ENCODE measurements at regions not wholly inside any gene's neighbourhood (a gene's known extent, or its start where the extent isn't known, plus 50 kb on each side); places are given as distances from the start of the nearest gene placed in this dataset.

DNA sequence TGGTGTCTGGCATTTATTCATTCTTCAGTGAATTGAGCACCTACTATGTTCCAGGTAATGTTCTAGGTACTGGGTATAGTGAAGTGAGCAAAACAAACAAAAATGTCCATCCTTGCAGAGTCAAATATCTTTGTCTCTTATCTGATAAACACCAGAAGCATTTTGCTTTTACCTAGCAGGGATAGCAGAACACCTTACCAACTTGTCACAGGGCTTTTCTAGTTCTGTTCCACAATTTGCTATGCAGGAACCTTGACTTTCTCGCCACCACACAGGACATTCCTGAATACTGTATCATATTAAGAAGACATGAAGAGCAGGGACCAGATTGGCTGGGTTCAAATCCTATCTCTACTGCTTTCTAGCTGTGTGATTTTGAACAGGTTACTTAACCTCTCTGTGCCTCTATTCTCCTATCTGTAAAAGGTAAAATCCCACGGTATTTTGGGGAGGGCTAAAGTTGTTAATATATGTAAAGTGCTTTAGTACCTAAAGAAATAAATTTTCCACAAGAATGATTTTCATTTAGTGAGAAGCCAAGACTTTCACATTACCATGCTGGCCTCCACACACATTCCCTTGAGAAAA, 214.5 kb upstream of the S100G start:
- H3K27me3 ChIP-seq (ENCODE audit: insufficient read depth, low read depth, severe bottlenecking), result peaks cover 32% of the 10 kb centered on the region

DNA sequence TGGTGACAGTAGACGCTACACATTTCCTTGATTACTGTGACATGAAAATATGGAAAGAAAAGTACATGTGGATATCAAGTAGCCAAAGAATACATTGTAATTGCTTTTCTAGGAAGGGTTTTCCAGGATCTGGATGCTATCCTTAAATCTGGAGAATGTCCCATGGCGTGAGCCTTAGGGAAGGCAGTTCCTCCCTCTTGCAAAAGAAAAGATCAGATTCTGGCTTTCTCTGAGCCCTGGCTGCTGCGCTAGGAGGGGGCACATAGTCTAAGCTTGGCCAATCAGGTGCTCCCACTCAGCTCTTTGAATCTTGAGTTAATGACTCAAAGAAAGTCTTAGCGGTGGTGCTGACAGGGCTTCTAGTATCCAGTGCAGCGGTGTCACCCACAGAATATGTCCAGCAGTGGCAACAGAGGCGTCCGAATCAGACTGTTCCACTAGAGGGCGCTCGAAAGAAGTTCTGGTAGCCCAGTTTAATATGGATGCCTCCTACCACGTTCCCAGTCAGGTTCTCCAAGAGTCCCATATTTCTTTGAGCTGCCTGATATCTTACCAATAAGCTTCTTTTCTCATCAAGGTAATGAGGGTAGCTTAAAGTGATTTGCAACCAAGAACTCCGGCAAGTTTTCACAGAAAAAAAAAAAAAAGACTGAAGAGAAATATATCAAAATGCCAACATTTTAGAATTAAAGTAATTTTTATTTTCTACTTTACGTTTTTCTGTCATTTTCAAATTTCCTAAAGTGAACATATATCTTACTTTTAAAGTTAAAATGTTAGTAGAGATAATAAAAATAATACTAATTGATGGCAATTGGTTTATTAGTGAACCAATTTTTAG, 213.4 kb upstream of the S100G start:
- Histone ChIP-seq H3K9me3 (ENCODE audit: severe bottlenecking) (no peaks in the 10 kb centered on the region), H3K36me3 (no peaks in the 10 kb centered on the region), H3K27ac (no peak overlapping the region), H3K27me3 (ENCODE audit: insufficient read depth, low read depth, severe bottlenecking) (peaks cover 24% of the 10 kb centered on the region), H3K4me3 (ENCODE audit: low read depth, low read length) (no peak overlapping the region)
- TF ChIP-seq, protein P1, sequence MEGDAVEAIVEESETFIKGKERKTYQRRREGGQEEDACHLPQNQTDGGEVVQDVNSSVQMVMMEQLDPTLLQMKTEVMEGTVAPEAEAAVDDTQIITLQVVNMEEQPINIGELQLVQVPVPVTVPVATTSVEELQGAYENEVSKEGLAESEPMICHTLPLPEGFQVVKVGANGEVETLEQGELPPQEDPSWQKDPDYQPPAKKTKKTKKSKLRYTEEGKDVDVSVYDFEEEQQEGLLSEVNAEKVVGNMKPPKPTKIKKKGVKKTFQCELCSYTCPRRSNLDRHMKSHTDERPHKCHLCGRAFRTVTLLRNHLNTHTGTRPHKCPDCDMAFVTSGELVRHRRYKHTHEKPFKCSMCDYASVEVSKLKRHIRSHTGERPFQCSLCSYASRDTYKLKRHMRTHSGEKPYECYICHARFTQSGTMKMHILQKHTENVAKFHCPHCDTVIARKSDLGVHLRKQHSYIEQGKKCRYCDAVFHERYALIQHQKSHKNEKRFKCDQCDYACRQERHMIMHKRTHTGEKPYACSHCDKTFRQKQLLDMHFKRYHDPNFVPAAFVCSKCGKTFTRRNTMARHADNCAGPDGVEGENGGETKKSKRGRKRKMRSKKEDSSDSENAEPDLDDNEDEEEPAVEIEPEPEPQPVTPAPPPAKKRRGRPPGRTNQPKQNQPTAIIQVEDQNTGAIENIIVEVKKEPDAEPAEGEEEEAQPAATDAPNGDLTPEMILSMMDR (IDR thresholded peaks at IDR 0.05; ENCODE audit: low read depth, low read length), result peak; percentile 78
- peak; percentile 83 for DNase-seq

More for the DNA sequence above, 214.5 kb upstream of the S100G start:
- no peaks in the 10 kb centered on the region for H3K9me3 ChIP-seq (ENCODE audit: severe bottlenecking)
- no peak for DNase-seq
- H3K27ac ChIP-seq, result no peak overlapping the region
- H3K4me3 ChIP-seq (ENCODE audit: low read depth, low read length), result no peak overlapping the region
- TF ChIP-seq, protein P1 (IDR thresholded peaks at IDR 0.05; ENCODE audit: low read depth, low read length), result no peak
- H3K36me3 ChIP-seq, result no peaks in the 10 kb centered on the region

DNA sequence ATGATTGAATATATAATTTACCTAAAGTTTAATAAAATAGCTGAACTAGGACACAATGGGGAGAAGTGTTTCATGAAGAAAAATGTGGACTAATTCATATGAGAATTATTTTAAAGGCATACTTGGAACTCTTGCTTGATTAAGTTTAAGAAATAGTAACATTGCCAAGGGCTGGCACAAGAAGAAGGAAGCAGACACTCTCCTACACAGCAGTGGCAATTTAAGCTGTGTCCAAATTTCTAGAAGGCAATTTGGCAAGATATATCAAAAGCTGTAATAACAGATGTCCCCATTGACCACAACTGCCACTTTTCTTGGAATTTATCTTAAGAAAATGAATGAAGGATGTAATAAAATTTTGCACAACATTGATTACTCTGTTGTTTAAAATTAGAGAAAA, 209.5 kb upstream of the S100G start:
- no peak for DNase-seq
- no peak overlapping the region for H3K27ac ChIP-seq
- TF ChIP-seq, protein P1 (IDR thresholded peaks at IDR 0.05; ENCODE audit: low read depth, low read length), result no peak

DNA sequence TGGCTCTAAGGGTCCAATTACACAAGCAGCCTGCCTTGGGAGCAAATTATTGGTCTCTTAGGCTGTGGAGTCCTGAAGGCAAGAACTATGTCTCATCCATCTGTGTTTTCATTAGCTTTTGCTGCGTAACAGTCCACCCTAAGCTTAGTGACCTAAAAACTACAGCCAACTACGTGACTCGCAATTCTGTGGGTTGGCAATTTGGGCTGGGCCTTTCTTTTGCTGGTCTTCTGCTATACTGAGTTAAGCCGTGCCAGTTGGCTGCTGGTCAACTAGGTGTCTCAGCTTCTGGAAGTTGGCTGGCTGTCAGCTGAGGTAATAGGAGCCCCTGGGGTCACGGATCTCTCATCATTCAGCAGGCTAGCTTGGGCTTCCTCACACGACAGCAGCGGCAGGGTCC, 205.6 kb upstream of the S100G start:
- H3K36me3 ChIP-seq, result no peaks in the 10 kb centered on the region
- TF ChIP-seq, protein P1 (IDR thresholded peaks at IDR 0.05; ENCODE audit: low read depth, low read length), result no peak
- peaks cover 32% of the 10 kb centered on the region for H3K27me3 ChIP-seq (ENCODE audit: insufficient read depth, low read depth, severe bottlenecking)
- DNase-seq, result no peak
- H3K27ac ChIP-seq, result no peak overlapping the region
- H3K4me3 ChIP-seq (ENCODE audit: low read depth, low read length), result no peak overlapping the region
- H3K9me3 ChIP-seq (ENCODE audit: severe bottlenecking), result no peaks in the 10 kb centered on the region

More for the DNA sequence above, 209.5 kb upstream of the S100G start:
- Histone ChIP-seq H3K4me3 (ENCODE audit: low read depth, low read length) (no peak overlapping the region), H3K27me3 (ENCODE audit: insufficient read depth, low read depth, severe bottlenecking) (peaks cover 19% of the 10 kb centered on the region), H3K36me3 (no peaks in the 10 kb centered on the region), H3K9me3 (ENCODE audit: severe bottlenecking) (no peaks in the 10 kb centered on the region)

DNA sequence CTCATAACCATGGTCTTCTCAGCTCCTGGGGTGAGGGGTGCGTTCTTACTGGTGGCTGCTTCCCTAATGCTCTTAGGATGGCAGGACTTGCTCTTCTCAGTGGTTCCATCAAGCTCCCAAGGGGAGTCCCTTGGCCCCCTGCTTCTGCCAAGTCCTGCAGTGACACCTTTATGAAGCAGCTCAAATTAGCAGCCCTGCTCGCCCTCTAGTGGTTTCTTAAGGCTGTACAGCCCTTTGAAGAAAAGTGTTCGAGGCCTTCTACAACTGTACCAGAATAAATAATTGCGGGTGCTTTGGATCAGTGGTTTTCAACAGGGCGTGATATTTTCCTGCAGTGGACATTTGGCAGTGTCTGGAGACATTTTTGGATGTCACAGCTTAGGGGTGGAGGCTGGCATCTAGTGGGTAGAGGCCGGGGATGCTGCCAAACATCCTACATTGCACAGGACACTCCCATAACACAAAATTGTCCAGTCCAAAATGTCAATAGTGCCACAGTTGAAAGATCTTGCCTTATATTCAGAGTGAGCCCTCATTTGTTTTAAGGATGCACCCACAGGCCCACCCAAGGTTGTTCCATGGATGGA, 204.7 kb upstream of the S100G start:
- no peak overlapping the region for H3K4me3 ChIP-seq (ENCODE audit: low read depth, low read length)
- DNase-seq, result peak; percentile 44

More for the DNA sequence above, 204.7 kb upstream of the S100G start:
- TF ChIP-seq, protein P1 (IDR thresholded peaks at IDR 0.05; ENCODE audit: low read depth, low read length), result peak; percentile 74
- no peaks in the 10 kb centered on the region for H3K36me3 ChIP-seq
- H3K27ac ChIP-seq, result no peak overlapping the region
- H3K27me3 ChIP-seq (ENCODE audit: insufficient read depth, low read depth, severe bottlenecking), result peaks cover 37% of the 10 kb centered on the region
- no peaks in the 10 kb centered on the region for H3K9me3 ChIP-seq (ENCODE audit: severe bottlenecking)

Measured in WERI-Rb-1 (cell line).